Smooth muscle cell (in vitro differentiated cells): ENCODE measurements at regions not wholly inside any gene's neighbourhood (a gene's known extent, or its start where the extent isn't known, plus 50 kb on each side); places are given as distances from the start of the nearest gene placed in this dataset.

Experiments used
- DNase-seq: peaks from one replicate; lab custom pipeline; 2025; ENCODE audit not compliant: unreplicated experiment; lab: John Stamatoyannopoulos, UW
- H2AFZ ChIP-seq: fragments of 200-600 bp; sonication (generic); 2 replicates; pipeline ENCODE4 v1.6.0; 2016; ENCODE audit warnings: antibody characterized with exemption, low read depth, mild to moderate bottlenecking
- H3F3A ChIP-seq: fragments of 200-600 bp; sonication (generic); 2 replicates; pipeline ENCODE4 v1.6.0; 2017; ENCODE audit warnings: antibody characterized with exemption, low read depth
- H3K27ac ChIP-seq: fragments of 200-600 bp; sonication (generic); 2 replicates; pipeline ENCODE4 v1.5.1; 2016; ENCODE audit warnings: low read depth, mild to moderate bottlenecking
- H3K27me3 ChIP-seq: fragments of 200-600 bp; sonication (generic); 2 replicates; pipeline ENCODE4 v1.6.1; 2016; ENCODE audit warnings: low read depth, mild to moderate bottlenecking
- H3K36me3 ChIP-seq: fragments of 200-600 bp; sonication (generic); 2 replicates; pipeline ENCODE4 v1.5.1; 2016; ENCODE audit warnings: low read depth
- H3K4me1 ChIP-seq: fragments of 200-600 bp; sonication (generic); 2 replicates; pipeline ENCODE4 v1.5.1; 2016; ENCODE audit warnings: low read depth
- H3K4me2 ChIP-seq: fragments of 200-600 bp; sonication (generic); 2 replicates; pipeline ENCODE4 v1.6.0; 2016; ENCODE audit warnings: mild to moderate bottlenecking
- H3K4me3 ChIP-seq: fragments of 200-600 bp; sonication (generic); 2 replicates; pipeline ENCODE4 v1.5.1; 2016; ENCODE audit warnings: mild to moderate bottlenecking
- H3K79me2 ChIP-seq: fragments of 200-600 bp; sonication (generic); 2 replicates; pipeline ENCODE4 v1.6.0; 2016; ENCODE audit warnings: low read depth, mild to moderate bottlenecking
- H3K9ac ChIP-seq: fragments of 200-600 bp; sonication (generic); 2 replicates; pipeline ENCODE4 v1.6.0; 2016; ENCODE audit warnings: low read depth
- H3K9me3 ChIP-seq: fragments of 200-600 bp; sonication (generic); replicated peaks from 2 replicates; pipeline ENCODE4 v1.5.1; 2016; ENCODE audit warnings: low read depth
- H4K20me1 ChIP-seq: fragments of 200-600 bp; sonication (generic); 2 replicates; pipeline ENCODE4 v1.6.0; 2016; ENCODE audit warnings: low read depth
- WGBS: methylation state at CpG from one replicate; pipeline ENCODE4 v1.1.7; 2016; ENCODE audit warnings: low lambda C conversion rate; 5-methylcytosine and 5-hydroxymethylcytosine counted together
- TF ChIP-seq, protein P1 (sequence below): fragments of 200-600 bp; sonication (generic); IDR thresholded peaks from 2 replicates; pipeline ENCODE4 v1.5.1; 2017; ENCODE audit warnings: borderline replicate concordance, mild to moderate bottlenecking, antibody characterized with exemption; ENCODE audit not compliant: insufficient read depth, poor library complexity, severe bottlenecking

DNA sequence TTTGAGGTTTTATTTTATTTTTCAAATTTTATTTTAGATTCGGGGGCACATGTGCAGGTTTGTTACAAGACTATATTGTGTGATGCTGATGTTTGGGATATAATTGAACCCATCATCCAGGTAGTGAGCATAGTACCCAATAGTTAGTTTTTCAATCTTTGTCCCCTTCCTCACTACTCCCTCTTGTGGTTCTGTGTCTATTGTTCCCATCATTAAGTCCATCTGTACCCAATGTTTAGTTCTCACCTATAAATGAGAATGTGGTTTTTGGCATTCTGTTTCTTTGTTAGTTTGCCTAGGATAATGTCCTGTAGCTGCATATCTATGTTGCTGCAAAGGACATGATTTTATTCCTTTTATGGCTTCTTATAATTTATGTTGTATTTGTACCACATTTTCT lies 767.2 kb upstream of the ADGRL3 start:
- DNase-seq: no peak
- H3K4me3 ChIP-seq: no peak overlapping the region
- H3K27me3 ChIP-seq: no peaks in the 10 kb centered on the region
- WGBS: 88% methylated on average over 1 of the region's 1 CpG
- no peak overlapping the region for H3K27ac ChIP-seq
- no peaks in the 10 kb centered on the region for H3K36me3 ChIP-seq
- H3K79me2 ChIP-seq: no peaks in the 10 kb centered on the region
- H3K9ac ChIP-seq: no peak overlapping the region
- no peak overlapping the region for H2AFZ ChIP-seq
- no peaks in the 10 kb centered on the region for H3K9me3 ChIP-seq
- no peaks in the 10 kb centered on the region for H3K4me1 ChIP-seq
- no peaks in the 10 kb centered on the region for H4K20me1 ChIP-seq
- no peak overlapping the region for H3K4me2 ChIP-seq
- no peaks in the 10 kb centered on the region for H3F3A ChIP-seq
- TF ChIP-seq, protein P1, sequence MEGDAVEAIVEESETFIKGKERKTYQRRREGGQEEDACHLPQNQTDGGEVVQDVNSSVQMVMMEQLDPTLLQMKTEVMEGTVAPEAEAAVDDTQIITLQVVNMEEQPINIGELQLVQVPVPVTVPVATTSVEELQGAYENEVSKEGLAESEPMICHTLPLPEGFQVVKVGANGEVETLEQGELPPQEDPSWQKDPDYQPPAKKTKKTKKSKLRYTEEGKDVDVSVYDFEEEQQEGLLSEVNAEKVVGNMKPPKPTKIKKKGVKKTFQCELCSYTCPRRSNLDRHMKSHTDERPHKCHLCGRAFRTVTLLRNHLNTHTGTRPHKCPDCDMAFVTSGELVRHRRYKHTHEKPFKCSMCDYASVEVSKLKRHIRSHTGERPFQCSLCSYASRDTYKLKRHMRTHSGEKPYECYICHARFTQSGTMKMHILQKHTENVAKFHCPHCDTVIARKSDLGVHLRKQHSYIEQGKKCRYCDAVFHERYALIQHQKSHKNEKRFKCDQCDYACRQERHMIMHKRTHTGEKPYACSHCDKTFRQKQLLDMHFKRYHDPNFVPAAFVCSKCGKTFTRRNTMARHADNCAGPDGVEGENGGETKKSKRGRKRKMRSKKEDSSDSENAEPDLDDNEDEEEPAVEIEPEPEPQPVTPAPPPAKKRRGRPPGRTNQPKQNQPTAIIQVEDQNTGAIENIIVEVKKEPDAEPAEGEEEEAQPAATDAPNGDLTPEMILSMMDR: no peak

GRCh38 chr4:60443068-60443467 lies 757.1 kb upstream of the ADGRL3 start:
- no peak overlapping the region for H3K4me3 ChIP-seq
- no peak overlapping the region for H3K9ac ChIP-seq
- no peaks in the 10 kb centered on the region for H3K79me2 ChIP-seq
- no peaks in the 10 kb centered on the region for H3K4me1 ChIP-seq
- TF ChIP-seq, protein P1: no peak
- peaks cover 4% of the 10 kb centered on the region for H3K27me3 ChIP-seq
- H2AFZ ChIP-seq: no peak overlapping the region
- no peaks in the 10 kb centered on the region for H3K36me3 ChIP-seq
- no peak overlapping the region for H3K27ac ChIP-seq
- no peaks in the 10 kb centered on the region for H4K20me1 ChIP-seq
- no peaks in the 10 kb centered on the region for H3F3A ChIP-seq
- H3K9me3 ChIP-seq: no peaks in the 10 kb centered on the region
- DNase-seq: no peak
- no peak overlapping the region for H3K4me2 ChIP-seq

DNA sequence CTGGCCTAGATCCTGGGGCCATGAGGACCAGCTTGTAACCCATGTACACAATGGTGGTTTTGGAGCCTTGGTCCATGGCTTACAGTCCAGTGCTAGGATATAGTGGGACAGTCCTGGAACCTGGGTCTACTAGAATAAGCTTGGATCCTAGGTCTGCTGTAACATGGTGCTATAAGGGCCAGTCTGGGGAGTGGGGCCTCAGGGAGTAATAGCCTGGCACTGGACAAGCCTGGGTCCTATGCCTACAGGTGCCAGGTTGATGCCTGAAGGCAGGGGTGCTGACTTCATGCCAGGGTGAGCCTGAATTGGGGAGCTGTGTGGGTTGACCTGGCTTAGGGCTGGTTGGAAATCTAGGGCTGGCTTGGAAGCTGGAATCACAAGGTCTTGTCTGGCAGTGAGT lies 756.3 kb upstream of the ADGRL3 start:
- Histone ChIP-seq H3K79me2 (no peaks in the 10 kb centered on the region), H3F3A (no peaks in the 10 kb centered on the region), H3K4me1 (no peaks in the 10 kb centered on the region), H4K20me1 (no peaks in the 10 kb centered on the region), H3K9me3 (no peaks in the 10 kb centered on the region), H3K9ac (no peak overlapping the region), H3K27me3 (peaks cover 4% of the 10 kb centered on the region), H3K27ac (no peak overlapping the region), H3K4me2 (no peak overlapping the region), H2AFZ (no peak overlapping the region), H3K4me3 (no peak overlapping the region), H3K36me3 (no peaks in the 10 kb centered on the region)
- TF ChIP-seq, protein P1: no peak
- DNase-seq: no peak

DNA sequence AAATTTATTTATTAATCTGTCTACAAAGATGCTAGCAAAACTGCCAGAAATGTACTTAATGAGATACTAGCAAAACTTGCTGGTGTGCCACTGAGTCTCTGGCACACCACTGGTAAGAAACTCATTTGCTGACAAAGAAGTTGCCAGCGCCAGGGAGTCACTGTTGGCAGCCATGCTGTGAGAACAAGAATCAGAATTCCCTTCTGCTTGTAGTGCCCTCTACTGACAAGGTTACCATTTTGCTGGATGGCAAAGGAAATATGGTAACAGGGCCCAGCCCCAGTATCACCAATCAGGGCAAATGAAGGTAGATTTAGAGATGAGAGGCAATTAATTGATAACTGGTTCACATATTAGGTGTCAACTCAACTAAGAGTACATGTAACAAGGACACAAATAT lies 750.1 kb upstream of the ADGRL3 start:
- WGBS: 100% methylated on average over 1 of the region's 1 CpG
- no peaks in the 10 kb centered on the region for H3K4me1 ChIP-seq
- TF ChIP-seq, protein P1: no peak
- DNase-seq: no peak
- no peaks in the 10 kb centered on the region for H3K9me3 ChIP-seq
- H3K27ac ChIP-seq: no peak overlapping the region
- no peaks in the 10 kb centered on the region for H3K79me2 ChIP-seq
- H4K20me1 ChIP-seq: no peaks in the 10 kb centered on the region
- no peak overlapping the region for H3K4me3 ChIP-seq
- H3K9ac ChIP-seq: no peak overlapping the region
- no peaks in the 10 kb centered on the region for H3F3A ChIP-seq
- H3K27me3 ChIP-seq: no peaks in the 10 kb centered on the region
- no peak overlapping the region for H3K4me2 ChIP-seq
- no peak overlapping the region for H2AFZ ChIP-seq
- no peaks in the 10 kb centered on the region for H3K36me3 ChIP-seq
